Epithelial cell of proximal tubule (primary cell): ENCODE measurements at regions not wholly inside any gene's neighbourhood (a gene's known extent, or its start where the extent isn't known, plus 50 kb on each side); places are given as distances from the start of the nearest gene placed in this dataset.

Source experiments
- DNase-seq: peaks from one replicate; pipeline ENCODE4 v3.0.0-alpha.2; 2011; ENCODE audit warnings: low read depth
- H3K4me3 ChIP-seq: 2 replicates; pipeline ENCODE4 v1.5.1; 2011; ENCODE audit warnings: low read depth, mild to moderate bottlenecking, low read length
- CTCF ChIP-seq: conservative IDR thresholded peaks from 2 replicates; pipeline ENCODE4 v1.5.1; 2012; ENCODE audit warnings: low read depth, mild to moderate bottlenecking, low read length

- H3K4me3 ChIP-seq, result no peak overlapping the region
- no peak for TF ChIP-seq CTCF
- no peak for DNase-seq
Observed at GRCh38 chr15:35210370-35210769, 125.3 kb upstream of the NANOGP8 start.

- no peak for TF ChIP-seq CTCF
- no peak overlapping the region for H3K4me3 ChIP-seq
- peak; percentile 33 for DNase-seq
Observed at GRCh38 chr15:35209838-35210237, 124.7 kb upstream of the NANOGP8 start.

GRCh38 chr15:35208353-35208752, 123.3 kb upstream of the NANOGP8 start:
- DNase-seq, result no peak
- no peak for TF ChIP-seq CTCF
- H3K4me3 ChIP-seq, result no peak overlapping the region

- DNase-seq, result no peak
- peak; percentile 48 for TF ChIP-seq CTCF
- no peak overlapping the region for H3K4me3 ChIP-seq
Observed at GRCh38 chr15:35206060-35206675, 121.1 kb upstream of the NANOGP8 start.

GRCh38 chr15:35198197-35198596, 113.1 kb upstream of the NANOGP8 start:
- no peak for TF ChIP-seq CTCF
- H3K4me3 ChIP-seq, result no peak overlapping the region
- no peak for DNase-seq

GRCh38 chr15:35197754-35198153, 112.7 kb upstream of the NANOGP8 start:
- no peak for TF ChIP-seq CTCF
- H3K4me3 ChIP-seq, result no peak overlapping the region
- DNase-seq, result no peak

GRCh38 chr15:35197306-35197705, 112.2 kb upstream of the NANOGP8 start:
- no peak for DNase-seq
- no peak overlapping the region for H3K4me3 ChIP-seq
- TF ChIP-seq CTCF, result no peak
